ENCODE measurements at regions not wholly inside any gene's neighbourhood (a gene's known extent, or its start where the extent isn't known, plus 50 kb on each side); places are given as distances from the start of the nearest gene placed in this dataset.

- no peak for TF ChIP-seq EP300 (IDR thresholded peaks at IDR 0.05)
- TF ChIP-seq POLR2AphosphoS5 (IDR thresholded peaks at IDR 0.05): no peak
- TF ChIP-seq POLR2A (IDR thresholded peaks at IDR 0.05; ENCODE audit: low read depth): no peak
Measured at GRCh38 chr6:133187114-133187513, 54.0 kb upstream of the EYA4 start.

Measured in esophagus muscularis mucosa (tissue), 3 donors.